ENCODE measurements at regions not wholly inside any gene's neighbourhood (a gene's known extent, or its start where the extent isn't known, plus 50 kb on each side); places are given as distances from the start of the nearest gene placed in this dataset.
A peak's percentile ranks its signal among the peaks of the same experiment; 100 is the strongest.

DNA sequence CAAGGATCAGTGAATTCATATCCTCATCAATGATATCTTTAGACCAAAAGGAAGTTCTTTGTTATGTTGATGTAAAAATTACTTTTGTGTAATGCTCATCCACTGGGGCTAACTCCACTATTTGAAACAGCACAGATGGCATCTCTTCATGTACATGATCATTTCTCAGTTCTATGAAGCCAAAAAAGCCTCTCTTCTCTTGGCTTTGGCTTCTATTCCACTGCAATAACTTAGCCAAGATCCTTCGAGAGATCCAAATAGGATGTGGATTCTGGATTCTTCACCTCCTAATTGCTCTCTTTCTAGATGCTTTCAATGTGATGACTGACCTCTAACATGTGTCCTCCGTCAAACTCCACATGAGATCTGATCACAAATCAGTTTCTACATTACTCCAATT, 851.2 kb downstream of the GALC start:
- CTCF ChIA-PET: interaction anchor here (0.6 kb wide), 1 partner anchor 454 kb away, joined by 3 read pairs; no protein-coding TSS in a partner anchor

More for the DNA sequence above, 851.2 kb downstream of the GALC start:
- no peak for DNase-seq
- H4K91ac ChIP-seq (ENCODE audit: insufficient read depth, low read depth, low read length): no peak overlapping the region
- no peaks in the 10 kb centered on the region for H3K36me3 ChIP-seq (ENCODE audit: control insufficient read depth, insufficient read depth, low read length)
- intact Hi-C loops (cut with micrococcal nuclease) (no loop called here), in situ Hi-C loops (cut with MboI; ENCODE audit: low sequenced_read_pairs) (no loop called here), dilution Hi-C loops (cut with HindIII; ENCODE audit: low sequenced_read_pairs, unreplicated experiment) (no loop called here)
- H3K9me1 ChIP-seq (ENCODE audit: insufficient read depth, low read length): no peaks in the 10 kb centered on the region
- H2AFZ ChIP-seq (replicated peaks; ENCODE audit: low read length, poor library complexity): no peak overlapping the region
- H3K4me3 ChIP-seq (ENCODE audit: insufficient read depth, low read depth, low read length): no peak overlapping the region
- H3K56ac ChIP-seq (ENCODE audit: extremely low read depth, insufficient read depth, low read length): no peak overlapping the region
- TF ChIP-seq RCOR1 (IDR thresholded peaks at IDR 0.05; ENCODE audit: insufficient replicate concordance, low read length) (no peak), FOS (IDR thresholded peaks at IDR 0.05; ENCODE audit: low read depth, low read length) (no peak)
- ATAC-seq (ENCODE audit: low read depth): no peak
- H2BK15ac ChIP-seq (ENCODE audit: low read depth, low read length): peak overlapping the region; percentile 25; the same call in 1 of the 3 replicates
- 0 out of 2 replicates have a peak overlapping the region, but pooled peaks have one; percentile 14 for H3K23ac ChIP-seq (ENCODE audit: low read depth, low read length)
- no peak overlapping the region for H2AK9ac ChIP-seq (replicated peaks; ENCODE audit: low read depth, low read length, poor library complexity)
- no peaks in the 10 kb centered on the region for H3K27me3 ChIP-seq (ENCODE audit: control insufficient read depth, insufficient read depth, low read length)
- 0 out of 2 replicates have a peak overlapping the region, but pooled peaks have one; percentile 29 for H3K14ac ChIP-seq (replicated peaks; ENCODE audit: low read depth, low read length)
- peak overlapping the region; percentile 14 for H2BK5ac ChIP-seq (ENCODE audit: low read depth, low read length, poor library complexity, severe bottlenecking)
- H2BK120ac ChIP-seq (ENCODE audit: low read depth, low read length): no peak overlapping the region
- no TSS peak for BruUV-seq (replicated peaks)
- H4K20me1 ChIP-seq (ENCODE audit: insufficient read depth, low read length): no peaks in the 10 kb centered on the region
- no peak overlapping the region for H3K27ac ChIP-seq (ENCODE audit: insufficient read depth, low read length)
- 0 out of 2 replicates have a peak overlapping the region, but pooled peaks have one; percentile 16 for H3K4me2 ChIP-seq (ENCODE audit: low read depth, low read length)
- H3K4me1 ChIP-seq (ENCODE audit: control insufficient read depth, insufficient read depth, low read length): no peaks in the 10 kb centered on the region; the same call in 1 of the 2 replicates
- 50% methylated on average over 1 of the region's 2 CpGs; no CpG with 5 or more reads in 1 of the 2 experiments for WGBS, 2 experiments (ENCODE audit: extremely low coverage in 2 of 2, insufficient read length in 1 of 2)
- H2AK5ac ChIP-seq (ENCODE audit: low read depth, low read length): no peak overlapping the region
- no peaks in the 10 kb centered on the region for H3K79me1 ChIP-seq (ENCODE audit: low read depth in 1 of 2, low read length in 2 of 2)
- no peak overlapping the region for H3K9ac ChIP-seq (ENCODE audit: low read depth, low read length)
- peak overlapping the region; percentile 22; the same call in 1 of the 2 replicates for H3K18ac ChIP-seq (ENCODE audit: low read depth, low read length)
- no peaks in the 10 kb centered on the region; the same call in 1 of the 2 replicates for H3K9me3 ChIP-seq (ENCODE audit: control insufficient read depth, insufficient read depth, low read length)
- POLR2A ChIA-PET (ENCODE audit: unreplicated experiment): interaction anchor here (0.6 kb wide), 2 partner anchors 78 to 1375 kb away, joined by 3 read pairs; no protein-coding TSS in a partner anchor
- H2BK20ac ChIP-seq (ENCODE audit: low read depth, low read length): no peak overlapping the region
- H3K4ac ChIP-seq (ENCODE audit: low read depth, low read length): 0 out of 2 replicates have a peak overlapping the region, but pooled peaks have one; percentile 12
- H4K8ac ChIP-seq (ENCODE audit: low read depth in 2 of 2, low read length in 2 of 2): no peak overlapping the region
- no peak overlapping the region; the same call in 1 of the 2 replicates for H4K5ac ChIP-seq (ENCODE audit: low read depth, low read length)

Data from IMR-90 (cell line).